ENCODE measurements at regions not wholly inside any gene's neighbourhood (a gene's known extent, or its start where the extent isn't known, plus 50 kb on each side); places are given as distances from the start of the nearest gene placed in this dataset.

DNA sequence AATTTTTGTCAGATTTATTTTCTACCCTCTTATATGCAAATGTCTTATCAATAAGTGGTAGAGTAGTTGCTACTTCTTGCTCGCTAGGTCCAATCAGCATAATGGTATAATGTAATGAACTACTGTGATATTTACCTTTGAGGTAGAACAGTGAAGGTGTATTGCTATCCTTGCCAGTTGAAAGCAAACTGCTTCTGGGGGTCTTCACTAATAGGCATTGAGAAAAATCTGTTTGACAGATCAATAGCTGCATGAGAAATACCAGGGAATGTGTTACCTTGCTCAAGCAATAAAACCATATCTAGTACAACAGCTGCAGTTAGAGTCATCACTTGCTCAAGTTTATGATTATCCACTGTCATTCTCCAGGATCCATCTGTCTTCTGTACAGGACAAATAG lies 50.1 kb upstream of the EFEMP1 start:
- Histone ChIP-seq H3K4me3 (no peak overlapping the region), H3K9me3 (no peaks in the 10 kb centered on the region), H3K27me3 (no peaks in the 10 kb centered on the region), H3K4me1 (no peaks in the 10 kb centered on the region), H3K27ac (no peak overlapping the region), H3K36me3 (no peaks in the 10 kb centered on the region)
- no peak for TF ChIP-seq POLR2A (IDR thresholded peaks at IDR 0.05)
- TF ChIP-seq, protein P1, sequence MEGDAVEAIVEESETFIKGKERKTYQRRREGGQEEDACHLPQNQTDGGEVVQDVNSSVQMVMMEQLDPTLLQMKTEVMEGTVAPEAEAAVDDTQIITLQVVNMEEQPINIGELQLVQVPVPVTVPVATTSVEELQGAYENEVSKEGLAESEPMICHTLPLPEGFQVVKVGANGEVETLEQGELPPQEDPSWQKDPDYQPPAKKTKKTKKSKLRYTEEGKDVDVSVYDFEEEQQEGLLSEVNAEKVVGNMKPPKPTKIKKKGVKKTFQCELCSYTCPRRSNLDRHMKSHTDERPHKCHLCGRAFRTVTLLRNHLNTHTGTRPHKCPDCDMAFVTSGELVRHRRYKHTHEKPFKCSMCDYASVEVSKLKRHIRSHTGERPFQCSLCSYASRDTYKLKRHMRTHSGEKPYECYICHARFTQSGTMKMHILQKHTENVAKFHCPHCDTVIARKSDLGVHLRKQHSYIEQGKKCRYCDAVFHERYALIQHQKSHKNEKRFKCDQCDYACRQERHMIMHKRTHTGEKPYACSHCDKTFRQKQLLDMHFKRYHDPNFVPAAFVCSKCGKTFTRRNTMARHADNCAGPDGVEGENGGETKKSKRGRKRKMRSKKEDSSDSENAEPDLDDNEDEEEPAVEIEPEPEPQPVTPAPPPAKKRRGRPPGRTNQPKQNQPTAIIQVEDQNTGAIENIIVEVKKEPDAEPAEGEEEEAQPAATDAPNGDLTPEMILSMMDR (IDR thresholded peaks at IDR 0.05 in 4 of 5, conservative IDR thresholded peaks at IDR 0.05 in 1 of 5) = no peak
- no peak for ATAC-seq
- DNase-seq = no peak
- in situ Hi-C loops (cut with MboI; ENCODE audit: low sequenced_read_pairs in 4 of 4) (loop anchor here in 3 of 4 donors (25.0 kb wide), 1 partner anchor 211 kb away; no protein-coding TSS in a partner anchor), intact Hi-C loops (cut with DNase I; ENCODE audit: low total_unique reads) (no loop called here)

DNA sequence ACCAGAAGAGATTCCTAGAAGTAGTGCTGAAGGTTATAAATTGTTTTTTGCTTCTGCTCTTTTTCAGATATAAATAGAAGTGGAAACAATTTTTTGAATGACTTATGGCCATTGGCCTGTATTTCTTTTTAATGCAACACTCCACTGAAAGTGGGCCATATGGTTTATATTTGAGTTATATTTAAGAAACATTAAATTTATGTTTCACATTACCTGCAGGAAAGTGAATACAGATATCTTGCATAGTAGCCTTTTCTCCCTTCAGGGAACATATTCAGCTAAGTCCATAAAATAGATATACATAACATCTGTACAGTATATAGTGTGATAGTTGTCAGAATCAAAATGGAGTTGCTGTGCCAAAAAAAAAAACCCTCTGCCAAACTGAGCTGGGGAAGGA lies 53.1 kb upstream of the EFEMP1 start:
- no peak overlapping the region for H3K4me3 ChIP-seq
- H3K27me3 ChIP-seq = no peaks in the 10 kb centered on the region
- H3K36me3 ChIP-seq = no peaks in the 10 kb centered on the region
- H3K27ac ChIP-seq = no peak overlapping the region
- no peak for ATAC-seq
- DNase-seq = no peak
- no peaks in the 10 kb centered on the region for H3K4me1 ChIP-seq
- in situ Hi-C loops (cut with MboI; ENCODE audit: low sequenced_read_pairs in 4 of 4) (no loop called here), intact Hi-C loops (cut with DNase I; ENCODE audit: low total_unique reads) (no loop called here)
- no peaks in the 10 kb centered on the region for H3K9me3 ChIP-seq
- TF ChIP-seq, protein P1 (IDR thresholded peaks at IDR 0.05 in 4 of 5, conservative IDR thresholded peaks at IDR 0.05 in 1 of 5) = no peak
- TF ChIP-seq POLR2A (IDR thresholded peaks at IDR 0.05) = no peak

DNA sequence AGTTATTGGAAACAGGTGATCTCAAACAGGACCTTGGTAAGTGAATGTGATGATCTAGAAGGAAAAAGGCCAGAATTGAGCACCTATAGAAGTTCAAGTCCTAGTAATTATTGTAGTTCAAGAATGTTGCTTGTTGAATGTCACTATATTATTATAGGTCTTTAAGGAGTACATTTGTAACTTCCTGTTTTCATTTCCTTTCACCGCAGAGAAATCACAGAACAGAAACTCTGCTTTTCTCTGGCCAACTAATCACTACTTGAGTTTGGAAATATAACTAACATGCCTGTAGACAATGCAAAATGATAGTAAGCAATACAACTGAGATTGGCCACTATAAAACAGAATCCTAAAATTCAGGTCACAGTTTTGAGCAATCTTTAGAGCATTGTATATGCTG lies 61.8 kb upstream of the EFEMP1 start:
- no peaks in the 10 kb centered on the region for H3K36me3 ChIP-seq
- in situ Hi-C loops (cut with MboI; ENCODE audit: low sequenced_read_pairs in 4 of 4) = no loop called here

DNA sequence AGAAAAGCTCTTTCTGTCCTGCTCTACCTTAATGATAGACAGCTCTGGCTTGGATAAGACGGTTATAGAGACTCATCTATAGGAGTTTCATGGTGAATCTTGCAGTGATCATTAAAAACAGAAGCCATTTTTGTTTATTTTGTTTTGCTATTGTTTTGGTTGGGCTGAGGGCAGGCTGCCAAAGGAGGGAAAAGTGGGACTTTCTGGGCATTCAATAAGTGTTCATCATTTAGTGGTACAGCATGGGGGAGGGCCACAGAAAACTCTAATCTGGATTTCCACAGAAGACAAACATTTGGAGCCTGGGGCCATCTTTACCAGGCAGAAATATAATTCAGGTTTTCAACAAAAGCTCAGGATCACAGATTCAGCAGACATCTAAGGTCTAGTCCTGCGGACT lies 62.4 kb upstream of the EFEMP1 start:
- Histone ChIP-seq H3K36me3 (no peaks in the 10 kb centered on the region), H3K4me3 (no peak overlapping the region), H3K27ac (no peak overlapping the region), H3K27me3 (no peaks in the 10 kb centered on the region), H3K9me3 (no peaks in the 10 kb centered on the region), H3K4me1 (no peaks in the 10 kb centered on the region)
- in situ Hi-C loops (cut with MboI; ENCODE audit: low sequenced_read_pairs in 4 of 4) (no loop called here), intact Hi-C loops (cut with DNase I; ENCODE audit: low total_unique reads) (no loop called here)
- TF ChIP-seq POLR2A (IDR thresholded peaks at IDR 0.05) = no peak
- TF ChIP-seq, protein P1 (IDR thresholded peaks at IDR 0.05 in 4 of 5, conservative IDR thresholded peaks at IDR 0.05 in 1 of 5) = no peak
- no peak for DNase-seq
- no peak for ATAC-seq

More for the DNA sequence above, 61.8 kb upstream of the EFEMP1 start:
- Histone ChIP-seq H3K4me3 (no peak overlapping the region), H3K9me3 (no peaks in the 10 kb centered on the region), H3K27ac (no peak overlapping the region), H3K27me3 (no peaks in the 10 kb centered on the region), H3K4me1 (no peaks in the 10 kb centered on the region)
- intact Hi-C loops (cut with DNase I; ENCODE audit: low total_unique reads) = no loop called here
- no peak for DNase-seq
- ATAC-seq = no peak
- TF ChIP-seq, protein P1 (IDR thresholded peaks at IDR 0.05 in 4 of 5, conservative IDR thresholded peaks at IDR 0.05 in 1 of 5) = no peak
- TF ChIP-seq POLR2A (IDR thresholded peaks at IDR 0.05) = no peak

DNA sequence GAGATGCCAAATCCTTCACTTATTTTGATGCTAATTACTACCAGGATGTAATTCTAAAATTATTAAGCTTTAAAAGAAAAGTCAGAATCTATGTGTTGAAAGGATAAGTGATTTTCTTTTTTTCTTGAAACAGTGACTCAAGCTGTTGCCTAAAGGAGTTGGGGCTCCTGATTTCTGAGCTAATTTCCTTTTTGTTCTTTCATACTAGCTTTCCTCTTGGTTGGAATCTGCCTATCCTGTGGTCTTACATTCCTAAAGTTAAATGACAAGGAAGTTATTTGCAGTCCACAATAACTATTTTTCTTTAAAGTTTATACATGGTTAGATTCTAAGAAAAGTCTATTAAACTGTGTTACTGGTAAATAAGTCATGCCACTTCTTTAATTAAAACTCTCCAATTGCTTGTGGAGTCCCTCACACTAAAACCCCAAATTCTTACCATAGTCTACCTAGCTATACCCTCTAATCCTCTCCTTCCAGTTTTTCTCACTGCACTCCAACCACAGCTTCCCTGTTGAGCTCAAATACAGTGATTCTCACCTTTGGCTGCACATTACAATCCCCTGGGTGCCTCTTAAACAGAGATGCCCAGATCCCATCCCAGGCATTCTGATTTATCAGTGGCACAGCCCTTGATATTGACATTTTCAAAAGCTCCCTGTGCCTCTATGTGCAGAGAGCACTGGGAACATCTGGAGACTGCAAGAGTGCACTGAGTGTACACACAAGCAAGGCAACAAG lies 63.3 kb upstream of the EFEMP1 start:
- no peak for DNase-seq
- in situ Hi-C loops (cut with MboI; ENCODE audit: low sequenced_read_pairs in 4 of 4) = no loop called here
- H3K4me1 ChIP-seq = no peaks in the 10 kb centered on the region
- H3K27me3 ChIP-seq = no peaks in the 10 kb centered on the region
- H3K36me3 ChIP-seq = no peaks in the 10 kb centered on the region
- TF ChIP-seq, protein P1 (IDR thresholded peaks at IDR 0.05 in 4 of 5, conservative IDR thresholded peaks at IDR 0.05 in 1 of 5) = no peak
- no peak for TF ChIP-seq POLR2A (IDR thresholded peaks at IDR 0.05)
- intact Hi-C loops (cut with DNase I; ENCODE audit: low total_unique reads) = no loop called here
- no peak overlapping the region for H3K4me3 ChIP-seq
- no peak overlapping the region for H3K27ac ChIP-seq
- ATAC-seq = no peak
- H3K9me3 ChIP-seq = no peaks in the 10 kb centered on the region

Measured in gastrocnemius medialis (tissue), 4 donors.